H1 (cell line): ENCODE measurements at regions not wholly inside any gene's neighbourhood (a gene's known extent, or its start where the extent isn't known, plus 50 kb on each side); places are given as distances from the start of the nearest gene placed in this dataset.

Source experiments
- CHD7 ChIP-seq: fragments of 300-600 bp; sonication (generic); IDR thresholded peaks from 2 replicates; pipeline ENCODE4 v1.7.1; 2012; ENCODE audit warnings: low read length, moderate library complexity, mild to moderate bottlenecking, inconsistent platforms; ENCODE audit not compliant: insufficient replicate concordance
- E2F6 ChIP-seq: IDR thresholded peaks from 2 replicates; pipeline ENCODE4 v1.6.1; 2012; ENCODE audit warnings: inconsistent platforms
- HDAC6 ChIP-seq: IDR thresholded peaks from one replicate; pipeline ENCODE4 v1.7.1; 2012; ENCODE audit warnings: low read depth, mild to moderate bottlenecking, inconsistent platforms, low read length, moderate library complexity
- MAFK ChIP-seq: IDR thresholded peaks from 2 replicates; pipeline ENCODE4 v1.6.1; 2012; ENCODE audit warnings: low read depth, mild to moderate bottlenecking, improper control_type of control experiment, low read length
- PHF8 ChIP-seq: fragments of 200-600 bp; sonication (generic); conservative IDR thresholded peaks from 2 replicates; pipeline ENCODE4 v1.7.1; 2012; ENCODE audit warnings: low read depth, mild to moderate bottlenecking, inconsistent platforms, low read length, moderate library complexity
- POLR2A ChIP-seq, 2 experiments: IDR thresholded peaks; 1 replicate in 1 of 2; 2 replicates in 1 of 2; pipeline ENCODE4 v1.6.1; 2011; ENCODE audit warnings: low read depth in 2 of 2, low read length in 2 of 2, mild to moderate bottlenecking in 2 of 2; ENCODE audit errors: control extremely low read depth in 1 of 2
- SIN3A ChIP-seq, 2 experiments: IDR thresholded peaks in 1 of 2; conservative IDR thresholded peaks in 1 of 2; 2 replicates each; pipeline ENCODE4 v1.6.1; 2011 to 2012; ENCODE audit warnings: low read length in 2 of 2, improper control_type of control experiment in 1 of 2, low read depth in 1 of 2, mild to moderate bottlenecking in 1 of 2
- SP1 ChIP-seq: IDR thresholded peaks from 2 replicates; pipeline ENCODE4 v1.6.1; 2011; ENCODE audit warnings: low read depth, low read length
- SP4 ChIP-seq: IDR thresholded peaks from 2 replicates; pipeline ENCODE4 v1.6.1; 2012; ENCODE audit warnings: low read length, inconsistent platforms
- USF2 ChIP-seq: IDR thresholded peaks from 2 replicates; pipeline ENCODE4 v1.6.1; 2011; ENCODE audit warnings: low read length, improper control_type of control experiment

DNA sequence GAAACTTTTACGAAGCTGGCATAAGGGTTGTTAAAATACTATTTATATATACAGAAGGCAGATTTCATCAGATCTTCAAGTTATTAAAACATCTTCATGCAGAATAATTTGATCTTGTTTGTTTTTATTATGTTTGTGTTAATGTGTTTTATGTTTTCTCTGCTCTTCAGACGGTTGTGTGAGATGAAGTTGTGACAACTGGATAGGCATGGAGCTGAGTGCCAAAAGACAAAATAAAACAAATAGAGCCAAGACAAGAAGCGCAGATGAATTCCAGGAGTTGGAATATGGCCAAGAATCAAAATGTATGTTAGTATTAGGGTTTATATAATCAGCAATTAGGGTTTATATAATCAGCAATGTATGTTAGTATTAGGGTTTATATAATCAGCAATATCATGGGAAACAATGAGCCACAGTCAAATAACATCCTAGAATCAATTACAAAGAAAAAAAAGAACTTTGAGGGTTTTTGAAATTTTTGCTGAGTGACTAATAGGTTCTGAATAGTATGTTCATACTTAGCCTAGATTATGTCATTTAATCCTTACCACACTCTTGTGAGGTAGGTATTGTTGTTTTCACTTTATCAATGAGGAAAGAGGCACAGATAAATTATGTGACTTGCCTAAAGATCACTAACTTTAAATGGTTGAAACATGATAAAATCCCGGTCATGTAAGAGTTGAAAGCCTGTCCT, 488.0 kb upstream of the STEAP1 start (continued):
- TF ChIP-seq CHD7 (no peak), PHF8 (no peak), SP1 (no peak), SIN3A (conservative IDR thresholded peaks at IDR 0.05 in 1 of 2, IDR thresholded peaks at IDR 0.05 in 1 of 2; ENCODE audit: low read depth in 1 of 2, low read length in 2 of 2) (no peak), POLR2A (IDR thresholded peaks at IDR 0.05; ENCODE audit: control extremely low read depth in 1 of 2, low read depth in 2 of 2, low read length in 2 of 2) (no peak), HDAC6 (no peak), MAFK (no peak), E2F6 (no peak), USF2 (no peak), SP4 (no peak)
